Osteoblast (primary cell): ENCODE measurements at regions not wholly inside any gene's neighbourhood (a gene's known extent, or its start where the extent isn't known, plus 50 kb on each side); places are given as distances from the start of the nearest gene placed in this dataset.
"Not testable (repeated sequence)": the region's sequence is repeated elsewhere in the genome, so short reads cannot be mapped to it uniquely, and the experiment has no call there.

Experiments used
- DNase-seq: peaks from one replicate; pipeline ENCODE4 v3.0.0; 2011; ENCODE audit warnings: low spot score, mixed read lengths; ENCODE audit not compliant: insufficient read length; ENCODE audit errors: missing footprints
- H2AFZ ChIP-seq: 2 replicates; pipeline ENCODE4 v1.6.0; 2011; ENCODE audit warnings: mild to moderate bottlenecking, low read length
- H3K27ac ChIP-seq: 2 replicates; pipeline ENCODE4 v1.5.1; 2011; ENCODE audit warnings: mild to moderate bottlenecking, low read depth, low read length, moderate library complexity
- H3K27me3 ChIP-seq: 2 replicates; pipeline ENCODE4 v1.6.0; 2012; ENCODE audit warnings: mild to moderate bottlenecking, control low read depth, inconsistent platforms, low read length, moderate library complexity; ENCODE audit not compliant: insufficient read depth
- H3K36me3 ChIP-seq: 2 replicates; pipeline ENCODE4 v1.5.1; 2011; ENCODE audit warnings: mild to moderate bottlenecking, low read length, control low read depth, moderate library complexity; ENCODE audit not compliant: insufficient read depth
- H3K4me1 ChIP-seq: 2 replicates; pipeline ENCODE4 v1.5.1; 2011; ENCODE audit warnings: mild to moderate bottlenecking, low read length, control low read depth, moderate library complexity; ENCODE audit not compliant: insufficient read depth
- H3K4me2 ChIP-seq: 2 replicates; pipeline ENCODE4 v1.6.0; 2011; ENCODE audit warnings: mild to moderate bottlenecking, low read length; ENCODE audit not compliant: insufficient read depth
- H3K4me3 ChIP-seq: fragments of 200-600 bp; sonication (generic); 3 replicates; pipeline ENCODE4 v1.5.1; 2012; ENCODE audit warnings: mild to moderate bottlenecking, low read length, inconsistent platforms; ENCODE audit not compliant: insufficient read depth
- H3K79me2 ChIP-seq: 2 replicates; pipeline ENCODE4 v1.6.0; 2012; ENCODE audit warnings: mild to moderate bottlenecking, low read length, control low read depth, inconsistent platforms; ENCODE audit not compliant: insufficient read depth
- H3K9me3 ChIP-seq: 2 replicates; pipeline ENCODE4 v1.5.1; 2011; ENCODE audit warnings: low read depth, low read length, control low read depth
- H4K20me1 ChIP-seq: 2 replicates; pipeline ENCODE4 v1.6.0; 2012; ENCODE audit warnings: mild to moderate bottlenecking, low read length, control low read depth; ENCODE audit not compliant: insufficient read depth
- TF ChIP-seq, protein P1 (sequence below): IDR thresholded peaks from 2 replicates; pipeline ENCODE4 v1.5.1; 2011; ENCODE audit warnings: mild to moderate bottlenecking, low read depth, low read length, moderate library complexity; ENCODE audit errors: extremely low read depth

DNA sequence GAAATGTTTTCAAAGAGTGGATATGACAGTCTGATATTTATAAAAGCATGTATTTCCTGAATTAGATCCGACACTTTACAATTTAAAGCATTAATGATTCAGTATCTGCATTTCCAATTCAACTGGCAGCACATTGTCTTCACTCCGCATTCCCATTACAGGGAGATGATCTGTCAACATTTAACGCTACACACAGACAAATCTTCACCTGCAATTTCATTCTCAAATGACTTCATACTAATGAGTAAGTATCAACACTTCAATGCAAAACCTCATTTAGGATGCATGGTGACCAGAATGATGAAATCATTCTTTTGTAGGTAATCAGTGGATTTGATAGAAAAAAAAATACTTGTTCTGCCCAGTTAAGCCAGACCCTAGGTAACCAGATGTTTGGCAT is 749.6 kb downstream of the CENPC start:
- TF ChIP-seq, protein P1, sequence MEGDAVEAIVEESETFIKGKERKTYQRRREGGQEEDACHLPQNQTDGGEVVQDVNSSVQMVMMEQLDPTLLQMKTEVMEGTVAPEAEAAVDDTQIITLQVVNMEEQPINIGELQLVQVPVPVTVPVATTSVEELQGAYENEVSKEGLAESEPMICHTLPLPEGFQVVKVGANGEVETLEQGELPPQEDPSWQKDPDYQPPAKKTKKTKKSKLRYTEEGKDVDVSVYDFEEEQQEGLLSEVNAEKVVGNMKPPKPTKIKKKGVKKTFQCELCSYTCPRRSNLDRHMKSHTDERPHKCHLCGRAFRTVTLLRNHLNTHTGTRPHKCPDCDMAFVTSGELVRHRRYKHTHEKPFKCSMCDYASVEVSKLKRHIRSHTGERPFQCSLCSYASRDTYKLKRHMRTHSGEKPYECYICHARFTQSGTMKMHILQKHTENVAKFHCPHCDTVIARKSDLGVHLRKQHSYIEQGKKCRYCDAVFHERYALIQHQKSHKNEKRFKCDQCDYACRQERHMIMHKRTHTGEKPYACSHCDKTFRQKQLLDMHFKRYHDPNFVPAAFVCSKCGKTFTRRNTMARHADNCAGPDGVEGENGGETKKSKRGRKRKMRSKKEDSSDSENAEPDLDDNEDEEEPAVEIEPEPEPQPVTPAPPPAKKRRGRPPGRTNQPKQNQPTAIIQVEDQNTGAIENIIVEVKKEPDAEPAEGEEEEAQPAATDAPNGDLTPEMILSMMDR: no peak
- Histone ChIP-seq H3K4me2 (no peak overlapping the region), H3K27ac (no peak overlapping the region), H4K20me1 (no peaks in the 10 kb centered on the region), H3K36me3 (no peaks in the 10 kb centered on the region), H3K9me3 (no peaks in the 10 kb centered on the region), H3K27me3 (no peaks in the 10 kb centered on the region), H3K79me2 (no peaks in the 10 kb centered on the region), H3K4me1 (no peaks in the 10 kb centered on the region), H3K4me3 (no peak overlapping the region), H2AFZ (no peak overlapping the region)
- DNase-seq: no peak

DNA sequence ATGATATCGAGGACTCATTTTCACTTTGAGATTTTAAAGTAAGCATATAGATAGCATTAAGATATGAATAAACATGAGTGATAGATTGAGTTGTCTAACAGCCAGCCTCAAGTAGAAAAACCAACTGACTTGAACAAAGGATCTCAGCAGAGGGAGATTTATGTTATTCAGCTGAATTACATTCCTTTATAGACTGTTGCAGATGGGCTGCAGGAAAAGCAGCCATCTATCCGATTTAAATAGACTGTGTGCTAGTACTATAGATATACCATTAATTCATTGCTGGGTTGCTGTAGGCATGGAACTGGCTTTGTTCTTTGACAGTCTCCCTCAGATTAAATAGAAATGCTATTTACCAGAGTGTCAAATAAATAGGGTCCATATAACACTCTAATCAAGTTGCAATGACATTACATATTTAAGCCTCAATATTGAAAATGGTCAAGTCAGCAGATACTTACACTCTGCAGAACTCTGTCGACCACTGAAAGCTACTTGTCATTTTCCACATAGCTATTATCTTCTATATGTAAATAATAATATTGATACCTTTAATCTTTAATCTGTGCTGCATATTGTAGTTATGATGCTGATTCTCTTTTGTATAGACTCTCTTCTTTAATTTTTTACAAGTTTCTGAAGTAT is 750.8 kb downstream of the CENPC start:
- TF ChIP-seq, protein P1: no peak
- H3K4me2 ChIP-seq: no peak overlapping the region

DNA sequence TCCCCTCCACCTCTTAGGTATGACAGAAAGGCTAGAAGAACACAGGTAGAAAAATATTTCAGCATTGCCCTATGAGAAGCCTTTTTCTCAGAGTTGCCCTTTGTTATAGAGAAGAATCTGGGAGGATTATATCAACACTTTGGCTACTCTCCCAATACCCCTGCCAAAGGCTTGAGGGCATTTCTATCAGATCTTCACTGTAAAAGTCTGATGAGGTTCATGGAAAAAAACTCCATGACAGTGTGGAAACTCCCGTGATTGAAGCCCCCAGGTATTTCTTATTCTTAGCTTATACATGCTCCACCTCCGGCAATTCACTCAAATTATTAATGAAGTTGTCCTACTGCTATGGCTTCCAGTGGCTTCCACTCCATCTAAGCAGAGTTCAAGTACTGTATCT is 753.6 kb downstream of the CENPC start:
- no peaks in the 10 kb centered on the region for H3K9me3 ChIP-seq
- no peak for DNase-seq
- no peak overlapping the region for H3K4me2 ChIP-seq
- H4K20me1 ChIP-seq: no peaks in the 10 kb centered on the region
- no peak overlapping the region for H3K27ac ChIP-seq
- no peak overlapping the region for H2AFZ ChIP-seq
- H3K27me3 ChIP-seq: no peaks in the 10 kb centered on the region
- no peaks in the 10 kb centered on the region for H3K79me2 ChIP-seq
- H3K4me3 ChIP-seq: no peak overlapping the region
- H3K4me1 ChIP-seq: no peaks in the 10 kb centered on the region
- H3K36me3 ChIP-seq: no peaks in the 10 kb centered on the region
- TF ChIP-seq, protein P1: no peak

More for the DNA sequence above, 750.8 kb downstream of the CENPC start:
- no peaks in the 10 kb centered on the region for H3K79me2 ChIP-seq
- DNase-seq: no peak
- H3K27me3 ChIP-seq: no peaks in the 10 kb centered on the region
- no peaks in the 10 kb centered on the region for H4K20me1 ChIP-seq
- no peaks in the 10 kb centered on the region for H3K9me3 ChIP-seq
- H2AFZ ChIP-seq: no peak overlapping the region
- H3K36me3 ChIP-seq: no peaks in the 10 kb centered on the region
- no peak overlapping the region for H3K4me3 ChIP-seq
- no peaks in the 10 kb centered on the region for H3K4me1 ChIP-seq
- H3K27ac ChIP-seq: no peak overlapping the region

DNA sequence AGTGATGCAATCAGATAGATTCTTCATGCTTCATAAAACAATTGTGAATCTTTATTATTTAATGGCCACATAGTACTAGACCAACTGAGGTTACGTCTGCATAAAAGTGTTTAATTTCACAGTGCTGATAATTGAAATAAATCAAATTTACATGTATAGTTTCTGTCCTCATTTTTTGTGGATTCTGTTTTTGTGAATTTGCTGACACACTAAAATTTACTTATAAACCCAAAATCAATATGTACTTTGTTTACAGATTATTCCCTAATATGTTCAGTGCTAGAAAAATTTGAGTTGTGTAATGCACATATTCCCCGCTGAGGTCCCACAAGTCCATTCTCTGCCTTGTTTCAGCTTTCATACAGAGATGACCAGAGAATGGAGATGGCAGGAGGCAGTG is 759.8 kb downstream of the CENPC start:
- no peaks in the 10 kb centered on the region for H3K4me1 ChIP-seq
- DNase-seq: no peak
- H3K4me2 ChIP-seq: no peak overlapping the region
- TF ChIP-seq, protein P1: no peak
- no peaks in the 10 kb centered on the region for H3K27me3 ChIP-seq
- H3K27ac ChIP-seq: no peak overlapping the region
- H3K79me2 ChIP-seq: no peaks in the 10 kb centered on the region
- no peaks in the 10 kb centered on the region for H3K9me3 ChIP-seq
- H4K20me1 ChIP-seq: no peaks in the 10 kb centered on the region
- no peak overlapping the region for H3K4me3 ChIP-seq
- H2AFZ ChIP-seq: no peak overlapping the region
- no peaks in the 10 kb centered on the region for H3K36me3 ChIP-seq

DNA sequence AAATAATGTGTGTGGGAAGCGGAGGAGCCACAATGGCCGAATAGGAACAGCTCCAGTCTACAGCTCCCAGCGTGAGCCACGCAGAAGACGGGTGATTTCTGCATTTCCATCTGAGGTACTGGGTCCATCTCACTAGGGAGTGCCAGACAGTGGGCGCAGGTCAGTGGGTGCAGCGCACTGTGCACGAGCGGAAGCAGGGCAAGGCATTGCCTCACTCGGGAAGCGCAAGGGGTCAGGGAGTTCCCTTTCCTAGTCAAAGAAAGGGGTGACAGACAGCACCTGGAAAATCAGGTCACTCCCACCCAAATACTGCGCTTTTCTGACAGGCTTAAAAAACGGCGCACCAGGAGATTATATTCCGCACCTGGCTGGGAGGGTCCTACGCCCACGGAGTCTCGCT is 762.6 kb downstream of the CENPC start:
- DNase-seq, H3K4me1 ChIP-seq, H3K27me3 ChIP-seq, H2AFZ ChIP-seq, H3K4me3 ChIP-seq, H3K27ac ChIP-seq, H3K79me2 ChIP-seq, H4K20me1 ChIP-seq, H3K36me3 ChIP-seq, H3K9me3 ChIP-seq, H3K4me2 ChIP-seq: not testable (repeated sequence)
